Epidermal melanocyte (primary cell): ENCODE measurements at regions not wholly inside any gene's neighbourhood (a gene's known extent, or its start where the extent isn't known, plus 50 kb on each side); places are given as distances from the start of the nearest gene placed in this dataset.
"Not testable (repeated sequence)": the region's sequence is repeated elsewhere in the genome, so short reads cannot be mapped to it uniquely, and the experiment has no call there.

Experiments
- DNase-seq: peaks from one replicate; pipeline ENCODE4 v3.0.0; 2011; ENCODE audit warnings: low spot score; ENCODE audit not compliant: insufficient read length

- no peak for DNase-seq
Measured at GRCh38 chr2:217014328-217015105, 154.7 kb upstream of the TNP1 start.

- DNase-seq: no peak
Measured at GRCh38 chr2:217013926-217014325, 154.1 kb upstream of the TNP1 start.

- no peak for DNase-seq
Measured at GRCh38 chr2:217011576-217011975, 151.7 kb upstream of the TNP1 start.

- no peak for DNase-seq
Measured at GRCh38 chr2:217010173-217010572, 150.3 kb upstream of the TNP1 start.

GRCh38 chr2:217008794-217009193 is 148.9 kb upstream of the TNP1 start:
- no peak for DNase-seq

- DNase-seq: no peak
Measured at GRCh38 chr2:217006217-217006616, 146.4 kb upstream of the TNP1 start.

GRCh38 chr2:217004656-217005055 is 144.8 kb upstream of the TNP1 start:
- no peak for DNase-seq

- DNase-seq: no peak
Measured at GRCh38 chr2:217001740-217002139, 141.9 kb upstream of the TNP1 start.

- DNase-seq: no peak
Measured at GRCh38 chr2:217000406-217000805, 140.5 kb upstream of the TNP1 start.

GRCh38 chr2:216996279-216996845 is 136.5 kb upstream of the TNP1 start:
- DNase-seq: no peak

GRCh38 chr2:216994353-216994854 is 134.5 kb upstream of the TNP1 start:
- DNase-seq: no peak

- no peak for DNase-seq
Measured at GRCh38 chr2:216992056-216992675, 132.3 kb upstream of the TNP1 start.

- no peak for DNase-seq
Measured at GRCh38 chr2:216991563-216991962, 131.7 kb upstream of the TNP1 start.

- no peak for DNase-seq
Measured at GRCh38 chr2:216989340-216990129, 129.7 kb upstream of the TNP1 start.

GRCh38 chr2:216987252-216987821 is 127.5 kb upstream of the TNP1 start:
- no peak for DNase-seq

- no peak for DNase-seq
Measured at GRCh38 chr2:216985658-216986141, 125.8 kb upstream of the TNP1 start.

GRCh38 chr2:216984937-216985336 is 125.1 kb upstream of the TNP1 start:
- no peak for DNase-seq

GRCh38 chr2:216981951-216982350 is 122.1 kb upstream of the TNP1 start:
- not testable (repeated sequence) for DNase-seq

- not testable (repeated sequence) for DNase-seq
Measured at GRCh38 chr2:216980510-216980909, 120.6 kb upstream of the TNP1 start.

GRCh38 chr2:216974321-216975302 is 114.7 kb upstream of the TNP1 start:
- no peak for DNase-seq
